CD4-positive, alpha-beta T cell treated with Interleukin-17A for 1 hour (primary cell): ENCODE measurements at regions not wholly inside any gene's neighbourhood (a gene's known extent, or its start where the extent isn't known, plus 50 kb on each side); places are given as distances from the start of the nearest gene placed in this dataset.

ENCODE experiments used
- DNase-seq: peaks from one replicate; pipeline ENCODE4 v3.0.0-alpha.2; 2020

GRCh38 chr6:167643223-167643622 is 183.5 kb upstream of the AFDN start:
- DNase-seq, result no peak

GRCh38 chr6:167643716-167644115 is 183.0 kb upstream of the AFDN start:
- DNase-seq, result no peak

GRCh38 chr6:167644412-167645132 is 182.1 kb upstream of the AFDN start:
- no peak for DNase-seq

GRCh38 chr6:167645368-167645767 is 181.3 kb upstream of the AFDN start:
- no peak for DNase-seq

GRCh38 chr6:167647306-167647705 is 179.4 kb upstream of the AFDN start:
- DNase-seq, result no peak

GRCh38 chr6:167647737-167648470 is 178.8 kb upstream of the AFDN start:
- DNase-seq, result no peak

GRCh38 chr6:167648501-167649278 is 178.0 kb upstream of the AFDN start:
- DNase-seq, result no peak

GRCh38 chr6:167649476-167649875 is 177.2 kb upstream of the AFDN start:
- no peak for DNase-seq

- DNase-seq, result no peak
These were observed 175.9 kb upstream of the AFDN start for GRCh38 chr6:167650730-167651317.

- DNase-seq, result no peak
These were observed 175.2 kb upstream of the AFDN start for GRCh38 chr6:167651318-167652041.

- DNase-seq, result no peak
These were observed 174.5 kb upstream of the AFDN start for GRCh38 chr6:167652042-167652700.

GRCh38 chr6:167652701-167653095 is 174.0 kb upstream of the AFDN start:
- no peak for DNase-seq

GRCh38 chr6:167653561-167653960 is 173.2 kb upstream of the AFDN start:
- no peak for DNase-seq

GRCh38 chr6:167654389-167654788 is 172.3 kb upstream of the AFDN start:
- DNase-seq, result no peak

GRCh38 chr6:167655174-167655821 is 171.4 kb upstream of the AFDN start:
- no peak for DNase-seq

- no peak for DNase-seq
These were observed 168.6 kb upstream of the AFDN start for GRCh38 chr6:167658106-167658505.

GRCh38 chr6:167659046-167659445 is 167.7 kb upstream of the AFDN start:
- DNase-seq, result no peak

- DNase-seq, result no peak
These were observed 166.3 kb upstream of the AFDN start for GRCh38 chr6:167660424-167660823.

GRCh38 chr6:167660944-167661551 is 165.7 kb upstream of the AFDN start:
- DNase-seq, result no peak

GRCh38 chr6:167661552-167662044 is 165.1 kb upstream of the AFDN start:
- no peak for DNase-seq
